Type B pancreatic cell (in vitro differentiated cells): ENCODE measurements at regions not wholly inside any gene's neighbourhood (a gene's known extent, or its start where the extent isn't known, plus 50 kb on each side); places are given as distances from the start of the nearest gene placed in this dataset.

ENCODE experiments used
- DNase-seq: peaks from one replicate; pipeline ENCODE4 v3.0.0; 2021; ENCODE audit warnings: mixed read lengths; ENCODE audit not compliant: unreplicated experiment; ENCODE audit errors: extremely low spot score
- H3K27ac Mint-ChIP-seq: 2 replicates; pipeline ENCODE4 v1.8.0; 2021; ENCODE audit warnings: mild to moderate bottlenecking, mixed read lengths
- H3K27me3 Mint-ChIP-seq: 2 replicates; pipeline ENCODE4 v1.8.0; 2021; ENCODE audit warnings: mixed read lengths
- H3K36me3 Mint-ChIP-seq: 2 replicates; pipeline ENCODE4 v1.8.0; 2021; ENCODE audit warnings: mixed read lengths
- H3K4me1 Mint-ChIP-seq: one replicate; pipeline ENCODE4 v1.8.0; 2021; ENCODE audit warnings: mixed read lengths; ENCODE audit not compliant: unreplicated experiment
- H3K4me3 Mint-ChIP-seq: 2 replicates; pipeline ENCODE4 v1.8.0; 2021; ENCODE audit warnings: mild to moderate bottlenecking, mixed read lengths
- H3K9me3 Mint-ChIP-seq: 2 replicates; pipeline ENCODE4 v1.8.0; 2021; ENCODE audit warnings: mixed read lengths
- CTCF ChIP-seq: fragments of 200-600 bp; sonication (generic); conservative IDR thresholded peaks from 2 replicates; pipeline ENCODE4 v1.5.0; 2021; ENCODE audit warnings: antibody characterized with exemption, mild to moderate bottlenecking

- Mint-ChIP-seq H3K9me3 (no peaks in the 10 kb centered on the region), H3K27ac (no peak overlapping the region), H3K27me3 (no peaks in the 10 kb centered on the region), H3K4me3 (no peak overlapping the region), H3K36me3 (no peaks in the 10 kb centered on the region), H3K4me1 (peaks cover 45% of the 10 kb centered on the region)
- no peak for TF ChIP-seq CTCF
- no peak for DNase-seq
Observed at GRCh38 chr14:58697930-58698642, 60.3 kb downstream of the DACT1 start.

- TF ChIP-seq CTCF: no peak
- Mint-ChIP-seq H3K9me3 (no peaks in the 10 kb centered on the region), H3K4me1 (peaks cover 50% of the 10 kb centered on the region), H3K27me3 (no peaks in the 10 kb centered on the region), H3K27ac (no peak overlapping the region), H3K36me3 (no peaks in the 10 kb centered on the region), H3K4me3 (no peak overlapping the region)
- no peak for DNase-seq
Observed at GRCh38 chr14:58699681-58700205, 62.0 kb downstream of the DACT1 start.

- Mint-ChIP-seq H3K9me3 (no peaks in the 10 kb centered on the region), H3K4me1 (peaks cover 61% of the 10 kb centered on the region), H3K4me3 (no peak overlapping the region), H3K27me3 (no peaks in the 10 kb centered on the region), H3K36me3 (no peaks in the 10 kb centered on the region), H3K27ac (no peak overlapping the region)
- no peak for TF ChIP-seq CTCF
- no peak for DNase-seq
Observed at GRCh38 chr14:58701156-58701555, 63.4 kb downstream of the DACT1 start.

- no peak overlapping the region for H3K4me3 Mint-ChIP-seq
- no peaks in the 10 kb centered on the region for H3K36me3 Mint-ChIP-seq
- no peak overlapping the region for H3K27ac Mint-ChIP-seq
- no peaks in the 10 kb centered on the region for H3K9me3 Mint-ChIP-seq
- no peak for DNase-seq
- H3K4me1 Mint-ChIP-seq: peaks cover 61% of the 10 kb centered on the region
- no peaks in the 10 kb centered on the region for H3K27me3 Mint-ChIP-seq
- TF ChIP-seq CTCF: no peak
Observed at GRCh38 chr14:58701604-58702003, 63.8 kb downstream of the DACT1 start.

- Mint-ChIP-seq H3K27ac (no peak overlapping the region), H3K27me3 (no peaks in the 10 kb centered on the region), H3K9me3 (no peaks in the 10 kb centered on the region), H3K36me3 (no peaks in the 10 kb centered on the region), H3K4me3 (no peak overlapping the region), H3K4me1 (peaks cover 58% of the 10 kb centered on the region)
- TF ChIP-seq CTCF: no peak
- no peak for DNase-seq
Observed at GRCh38 chr14:58702441-58703160, 64.8 kb downstream of the DACT1 start.
